GM21529 (cell line): ENCODE measurements at regions not wholly inside any gene's neighbourhood (a gene's known extent, or its start where the extent isn't known, plus 50 kb on each side); places are given as distances from the start of the nearest gene placed in this dataset.

Experiments used
- ATAC-seq: cut with Tn5 transposase; IDR thresholded peaks from one replicate; pipeline ENCODE4 v1.9.1; 2021; ENCODE audit not compliant: unreplicated experiment

DNA sequence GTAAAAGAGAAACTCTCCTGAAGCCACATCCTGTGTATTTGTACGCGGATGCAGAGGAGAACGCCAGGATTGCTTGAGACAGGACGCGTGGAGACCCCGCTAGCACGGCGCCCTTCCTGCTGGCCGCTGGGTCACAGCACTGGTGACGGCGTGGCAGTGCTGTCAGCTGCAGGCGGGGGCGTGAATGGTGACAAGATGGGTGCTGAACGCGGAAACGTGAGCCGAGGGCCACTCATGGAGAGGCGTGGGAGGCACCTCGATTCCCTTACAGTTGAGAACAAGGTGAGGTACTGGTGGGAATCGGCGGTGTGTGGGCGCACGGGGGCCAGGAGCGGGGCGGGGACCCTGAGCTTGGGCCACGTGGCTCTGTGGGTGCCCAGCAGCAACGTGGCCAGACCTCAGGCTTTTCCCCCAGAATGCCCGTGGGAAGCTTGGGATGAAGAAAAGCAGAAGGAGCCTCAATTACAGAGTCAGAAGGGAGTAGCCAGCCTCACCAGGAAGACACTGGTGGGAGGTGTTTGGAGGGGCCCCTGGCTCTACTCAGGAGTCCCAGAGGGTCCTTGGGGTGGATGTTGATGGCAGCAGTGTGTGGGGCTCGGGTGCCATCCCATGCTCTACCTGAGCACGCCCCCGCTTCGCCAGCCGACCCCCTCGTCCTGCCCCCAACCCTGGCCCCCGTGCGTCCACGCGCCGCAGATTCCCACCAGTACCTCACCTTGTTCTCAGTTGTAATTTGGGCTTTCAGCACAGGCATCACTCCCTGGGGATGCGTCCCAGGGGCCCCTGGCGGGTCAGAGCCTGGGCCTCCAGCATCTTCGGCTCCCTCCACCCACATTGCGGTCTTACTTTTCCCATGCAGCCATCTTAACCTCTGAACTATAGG is 208.4 kb upstream of the TCERG1L start:
- ATAC-seq: no peak

DNA sequence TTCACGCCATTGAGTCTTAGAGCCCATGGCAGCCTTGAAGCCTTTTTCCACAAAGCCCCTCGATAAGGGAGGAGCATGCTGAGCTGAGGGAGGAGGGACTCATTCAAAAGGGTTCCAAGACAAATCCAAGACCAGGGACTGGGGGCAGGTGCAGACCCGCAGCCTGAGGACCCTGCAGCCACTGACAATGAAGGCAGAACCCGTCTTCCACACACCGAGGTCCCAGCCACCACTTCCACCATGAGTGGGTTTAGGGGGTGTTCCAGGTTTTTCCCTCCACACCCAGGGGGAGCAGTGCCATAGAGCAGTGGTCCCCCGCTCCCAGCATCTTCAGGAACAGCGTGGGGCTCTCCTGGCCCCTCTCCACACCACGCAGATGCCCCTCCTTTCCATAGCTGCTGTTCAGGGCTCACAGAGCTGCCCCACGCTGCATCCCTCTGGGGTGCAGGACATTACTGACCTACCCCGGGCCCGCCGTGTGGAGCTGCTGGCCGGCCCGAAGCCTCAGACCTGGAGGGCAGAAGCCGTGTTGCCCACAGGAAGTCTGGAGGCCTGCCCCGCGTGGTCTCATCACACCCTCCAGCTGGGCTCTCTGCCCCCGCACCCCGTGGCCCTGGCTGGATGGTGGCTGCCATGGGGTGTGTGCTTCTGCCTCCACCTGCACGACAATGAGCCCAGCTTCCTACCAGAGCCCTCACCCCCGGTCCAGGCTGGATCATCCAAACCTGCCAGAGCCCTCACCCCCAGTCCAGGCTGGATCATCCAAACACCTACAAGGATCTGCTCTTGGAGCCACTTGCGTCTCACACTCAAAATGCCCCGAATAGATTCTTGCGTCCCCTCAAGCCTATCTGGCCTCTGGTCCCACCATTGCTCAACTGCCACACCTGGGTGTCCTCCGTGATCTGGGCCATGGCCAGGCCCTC is 220.0 kb upstream of the TCERG1L start:
- ATAC-seq: no peak

DNA sequence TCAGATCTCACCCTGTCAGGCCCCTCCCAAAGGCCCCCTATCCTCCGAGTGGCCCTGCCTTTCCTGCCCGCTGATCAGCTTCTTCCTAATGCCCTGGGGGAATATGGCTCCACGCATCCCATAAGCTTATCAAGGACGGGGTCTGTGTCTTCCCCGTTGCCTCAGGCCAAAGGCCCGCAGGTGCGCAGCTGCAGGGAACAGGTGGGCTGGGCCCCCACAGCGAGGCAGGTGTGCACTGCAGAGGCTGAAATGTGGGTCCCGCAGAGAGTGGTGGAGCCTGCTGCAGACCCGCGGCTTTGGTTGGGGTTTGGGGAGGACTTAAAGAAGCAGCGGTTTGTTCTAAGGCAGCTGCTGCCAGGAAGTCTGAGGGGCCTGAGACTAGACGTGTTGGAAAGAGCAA is 220.8 kb upstream of the TCERG1L start:
- no peak for ATAC-seq

- ATAC-seq: no peak
These were observed 221.3 kb upstream of the TCERG1L start for GRCh38 chr10:131532745-131533341.

- no peak for ATAC-seq
These were observed 222.5 kb upstream of the TCERG1L start for GRCh38 chr10:131533846-131534526.

- ATAC-seq: no peak
These were observed 223.3 kb upstream of the TCERG1L start for GRCh38 chr10:131534836-131535235.

GRCh38 chr10:131536676-131537075 is 225.2 kb upstream of the TCERG1L start:
- ATAC-seq: no peak

DNA sequence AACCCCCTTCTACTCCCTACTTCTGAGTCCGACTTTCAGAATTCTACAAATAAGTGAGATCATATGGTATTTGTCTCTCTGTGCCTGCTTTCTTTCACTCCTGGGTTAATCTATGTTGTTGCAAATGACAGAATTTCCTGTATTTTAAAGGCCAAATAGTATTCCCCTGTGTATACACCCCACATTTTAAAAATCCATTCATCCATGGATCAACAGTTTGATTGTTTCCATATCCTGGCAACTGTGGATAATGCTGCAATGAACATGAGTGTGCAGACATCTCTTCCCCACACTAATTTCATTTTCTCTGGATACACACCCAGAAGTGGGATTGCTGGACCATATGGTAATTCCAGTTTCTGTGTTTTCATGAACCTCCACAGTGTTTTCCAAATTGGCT is 225.8 kb upstream of the TCERG1L start:
- ATAC-seq: no peak

GRCh38 chr10:131544495-131544894 is 233.0 kb upstream of the TCERG1L start:
- no peak for ATAC-seq

GRCh38 chr10:131546086-131546810 is 234.7 kb upstream of the TCERG1L start:
- no peak for ATAC-seq

DNA sequence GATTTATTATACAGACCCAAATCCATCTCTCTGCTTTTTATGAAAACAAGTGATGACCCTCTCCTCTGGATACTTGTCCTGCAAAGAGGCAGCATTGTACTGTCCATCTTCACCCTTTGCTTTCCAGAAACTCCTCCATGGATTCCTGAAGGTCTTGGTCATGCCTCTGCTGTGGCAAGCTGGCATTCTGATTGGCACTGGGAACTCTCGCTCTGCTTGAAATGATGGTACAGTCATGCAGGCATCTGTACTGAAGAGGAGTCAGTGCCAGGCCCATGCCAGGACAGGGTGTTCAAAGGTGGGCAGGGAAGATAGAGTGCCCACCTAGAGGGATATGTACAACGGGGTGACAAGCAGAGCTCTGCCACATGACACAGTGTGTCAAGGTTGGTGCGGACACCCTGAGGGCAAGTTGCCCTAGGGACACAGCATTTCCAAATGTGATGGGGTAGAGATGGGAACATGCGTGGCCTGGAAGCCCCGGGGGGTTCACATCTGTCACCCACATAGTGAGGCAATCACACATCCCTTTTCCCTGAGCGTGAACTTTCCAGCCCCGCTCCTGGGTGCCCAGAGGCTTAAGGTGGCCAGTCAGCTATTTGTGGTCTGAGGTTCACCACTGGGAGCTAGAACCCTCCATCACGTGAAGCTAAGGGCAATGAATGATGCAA is 235.7 kb upstream of the TCERG1L start:
- ATAC-seq: no peak

- ATAC-seq: no peak
These were observed 236.7 kb upstream of the TCERG1L start for GRCh38 chr10:131548176-131548575.

- no peak for ATAC-seq
These were observed 237.6 kb upstream of the TCERG1L start for GRCh38 chr10:131549116-131549515.

GRCh38 chr10:131553121-131553520 is 241.6 kb upstream of the TCERG1L start:
- ATAC-seq: no peak

GRCh38 chr10:131553581-131553980 is 242.1 kb upstream of the TCERG1L start:
- ATAC-seq: no peak

GRCh38 chr10:131554821-131555220 is 243.3 kb upstream of the TCERG1L start:
- no peak for ATAC-seq

- ATAC-seq: no peak
These were observed 243.9 kb upstream of the TCERG1L start for GRCh38 chr10:131555406-131555805.

DNA sequence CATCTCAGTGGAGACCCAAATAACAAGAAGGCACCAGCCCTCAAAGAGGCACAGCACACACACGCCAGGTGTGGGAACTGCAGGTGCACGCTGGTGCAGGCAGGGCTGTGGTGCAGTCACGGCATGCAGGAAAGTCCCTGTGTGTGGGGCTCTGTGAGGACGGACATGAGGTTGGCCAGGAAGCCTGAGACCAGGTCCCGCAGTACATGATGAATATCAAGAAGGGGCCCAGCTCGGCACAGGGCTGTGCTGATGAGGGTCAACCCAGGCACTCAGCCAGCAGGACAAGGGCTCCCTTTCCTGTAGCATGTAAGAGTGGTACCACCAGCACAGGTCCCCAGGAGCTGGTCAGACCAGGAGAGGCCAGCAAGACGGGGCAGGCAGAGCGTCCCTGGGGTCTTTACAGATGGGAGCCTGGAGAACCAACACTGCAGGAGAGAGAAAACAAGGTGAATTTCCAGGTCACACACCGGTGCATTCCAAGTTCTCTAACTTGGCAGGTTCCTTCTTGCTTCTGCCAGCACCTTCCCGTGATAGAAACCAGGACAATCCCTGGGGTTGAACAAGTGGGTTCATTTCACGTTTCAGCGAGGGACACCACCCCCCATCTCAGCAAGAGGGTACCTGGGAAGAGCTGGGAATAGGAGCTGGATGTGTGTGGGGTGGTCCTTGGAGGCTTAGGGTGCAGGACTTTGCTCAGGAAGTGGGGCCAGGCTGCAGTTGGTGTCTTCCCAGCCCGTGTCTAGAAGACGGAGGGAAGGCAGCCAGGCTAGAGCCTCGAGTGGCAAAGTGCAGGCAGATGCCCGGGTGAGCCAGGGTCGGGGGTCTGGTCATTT is 244.8 kb upstream of the TCERG1L start:
- ATAC-seq: no peak
